Liver (tissue), 8 donors: ENCODE measurements at regions not wholly inside any gene's neighbourhood (a gene's known extent, or its start where the extent isn't known, plus 50 kb on each side); places are given as distances from the start of the nearest gene placed in this dataset.

Experiments
- DNase-seq: peaks from one replicate; pipeline ENCODE4 v3.0.0-alpha.2; 2017; ENCODE audit warnings: low spot score
- H3K27ac ChIP-seq, 2 donors: one replicate each; pipeline ENCODE4 v1.7.0; 2013; ENCODE audit warnings: inconsistent platforms in 2 of 2, low read length in 2 of 2, control low read depth in 1 of 2, low read depth in 1 of 2, mild to moderate bottlenecking in 1 of 2
- H3K27me3 ChIP-seq, 4 donors: one replicate each; pipeline versions ENCODE4 v1.6.1 to v1.7.0; 2013; ENCODE audit warnings: low read length in 3 of 4, inconsistent platforms in 1 of 4, mild to moderate bottlenecking in 1 of 4, moderate library complexity in 1 of 4; ENCODE audit not compliant: control insufficient read depth in 4 of 4, insufficient read depth in 4 of 4
- H3K36me3 ChIP-seq, 4 donors: one replicate each; pipeline versions ENCODE4 v1.6.1 to v1.7.0; 2013; ENCODE audit warnings: low read length in 3 of 4, mild to moderate bottlenecking in 3 of 4, low read depth in 1 of 4, moderate library complexity in 1 of 4; ENCODE audit not compliant: control insufficient read depth in 4 of 4, insufficient read depth in 3 of 4
- H3K4me1 ChIP-seq, 4 donors: one replicate each; pipeline versions ENCODE4 v1.6.1 to v1.7.0; 2013; ENCODE audit warnings: low read length in 3 of 4, mild to moderate bottlenecking in 3 of 4, moderate library complexity in 1 of 4; ENCODE audit not compliant: control insufficient read depth in 4 of 4, insufficient read depth in 4 of 4
- H3K4me3 ChIP-seq, 3 donors: one replicate each; pipeline versions ENCODE4 v1.6.1 to v1.7.0; 2013; ENCODE audit warnings: low read length in 3 of 3, control low read depth in 1 of 3, low read depth in 1 of 3, mild to moderate bottlenecking in 1 of 3
- H3K9ac ChIP-seq, 2 donors: one replicate each; pipeline ENCODE4 v1.7.0; 2013; ENCODE audit warnings: low read length in 2 of 2, mild to moderate bottlenecking in 2 of 2, moderate library complexity in 2 of 2, control low read depth in 1 of 2, low read depth in 1 of 2
- H3K9me3 ChIP-seq, 4 donors: one replicate each; pipeline versions ENCODE4 v1.6.1 to v1.7.0; 2013; ENCODE audit warnings: low read length in 3 of 4; ENCODE audit not compliant: control insufficient read depth in 4 of 4
- FOXA1 ChIP-seq: IDR thresholded peaks from 2 replicates; pipeline ENCODE4 v1.6.1; 2016; ENCODE audit warnings: antibody characterized with exemption
- FOXA2 ChIP-seq: IDR thresholded peaks from 2 replicates; pipeline ENCODE4 v1.6.1; 2016; ENCODE audit warnings: antibody characterized with exemption
- HNF4A ChIP-seq, 2 donors: conservative IDR thresholded peaks; 2 replicates each; pipeline ENCODE4 v1.6.1; 2016; ENCODE audit warnings: antibody characterized with exemption in 2 of 2, mild to moderate bottlenecking in 2 of 2
- HNF4G ChIP-seq: IDR thresholded peaks from 2 replicates; pipeline ENCODE4 v1.6.1; 2016; ENCODE audit warnings: antibody characterized with exemption
- JUND ChIP-seq, 2 donors: IDR thresholded peaks; 2 replicates each; pipeline ENCODE4 v1.6.1; 2016; ENCODE audit warnings: antibody characterized with exemption in 2 of 2
- NR2F2 ChIP-seq: IDR thresholded peaks from 2 replicates; pipeline ENCODE4 v1.6.1; 2016; ENCODE audit warnings: antibody characterized with exemption
- RAD21 ChIP-seq, 2 donors: IDR thresholded peaks; 2 replicates each; pipeline ENCODE4 v1.6.1; 2016; ENCODE audit warnings: antibody characterized with exemption in 2 of 2, mild to moderate bottlenecking in 2 of 2
- RXRA ChIP-seq, 2 donors: IDR thresholded peaks; 2 replicates each; pipeline ENCODE4 v1.6.1; 2017 to 2018; ENCODE audit warnings: antibody characterized with exemption in 2 of 2, mild to moderate bottlenecking in 1 of 2
- YY1 ChIP-seq: IDR thresholded peaks from 2 replicates; pipeline ENCODE4 v1.6.1; 2016; ENCODE audit warnings: antibody characterized with exemption, mild to moderate bottlenecking
- WGBS: extraction: QIAGEN DNeasy Blood & Tissue Kit; methylation state at CpG from one replicate; pipeline ENCODE4 v1.1.7; 2013; 5-methylcytosine and 5-hydroxymethylcytosine counted together
- TF ChIP-seq, protein P1 (sequence below): IDR thresholded peaks from 2 replicates; pipeline ENCODE4 v1.6.1; 2016; ENCODE audit warnings: antibody characterized with exemption
- TF ChIP-seq, protein P2 (sequence below): IDR thresholded peaks from 2 replicates; pipeline ENCODE4 v1.6.1; 2016; ENCODE audit warnings: antibody characterized with exemption
- TF ChIP-seq, protein P3 (sequence below): IDR thresholded peaks from 2 replicates; pipeline ENCODE4 v1.6.1; 2016; ENCODE audit warnings: antibody characterized with exemption
- TF ChIP-seq, protein P4 (sequence below): fragments of 150-350 bp; IDR thresholded peaks from 2 replicates; pipeline ENCODE4 v1.5.1; 2017; ENCODE audit warnings: improper control_type of control experiment, low read depth, low read length; ENCODE audit not compliant: missing input control
- donor health status: healthy.
- donor health status: healthy.
- donor health status: healthy.
- donor health status: healthy.
- donor health status: healthy.

DNA sequence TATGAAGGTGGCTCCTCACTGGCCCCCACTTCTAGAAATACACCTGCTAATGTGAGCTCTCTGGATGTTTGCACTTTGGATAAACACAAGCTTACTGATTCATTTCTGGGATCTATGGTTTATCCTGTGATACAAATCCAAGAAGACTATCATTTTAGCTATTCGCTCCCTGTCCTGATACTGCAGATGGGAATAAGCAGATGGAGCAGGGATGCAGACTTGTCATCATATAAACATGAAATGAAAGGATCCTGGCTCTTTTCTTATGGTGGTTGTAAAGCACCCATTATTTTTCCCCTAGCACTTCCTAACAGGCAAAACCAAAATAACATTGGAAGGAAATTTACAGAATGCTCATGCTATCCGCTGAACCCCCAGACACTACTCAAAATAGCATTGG, 162.9 kb upstream of the NOCT start:
- TF ChIP-seq, protein P1, sequence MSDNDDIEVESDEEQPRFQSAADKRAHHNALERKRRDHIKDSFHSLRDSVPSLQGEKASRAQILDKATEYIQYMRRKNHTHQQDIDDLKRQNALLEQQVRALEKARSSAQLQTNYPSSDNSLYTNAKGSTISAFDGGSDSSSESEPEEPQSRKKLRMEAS: no peak
- Histone ChIP-seq H3K36me3 (no peaks in the 10 kb centered on the region), H3K4me3 (no peak overlapping the region), H3K27ac (no peak overlapping the region), H3K9me3 (no peaks in the 10 kb centered on the region), H3K27me3 (peaks cover 0 to 3% (median 1%) of the 10 kb centered on the region in 4 donors), H3K4me1 (peaks cover 0 to 2% (median 0%) of the 10 kb centered on the region in 4 donors), H3K9ac (no peak overlapping the region)
- WGBS: 95% methylated on average over 2 of the region's 2 CpGs
- no peak for DNase-seq

DNA sequence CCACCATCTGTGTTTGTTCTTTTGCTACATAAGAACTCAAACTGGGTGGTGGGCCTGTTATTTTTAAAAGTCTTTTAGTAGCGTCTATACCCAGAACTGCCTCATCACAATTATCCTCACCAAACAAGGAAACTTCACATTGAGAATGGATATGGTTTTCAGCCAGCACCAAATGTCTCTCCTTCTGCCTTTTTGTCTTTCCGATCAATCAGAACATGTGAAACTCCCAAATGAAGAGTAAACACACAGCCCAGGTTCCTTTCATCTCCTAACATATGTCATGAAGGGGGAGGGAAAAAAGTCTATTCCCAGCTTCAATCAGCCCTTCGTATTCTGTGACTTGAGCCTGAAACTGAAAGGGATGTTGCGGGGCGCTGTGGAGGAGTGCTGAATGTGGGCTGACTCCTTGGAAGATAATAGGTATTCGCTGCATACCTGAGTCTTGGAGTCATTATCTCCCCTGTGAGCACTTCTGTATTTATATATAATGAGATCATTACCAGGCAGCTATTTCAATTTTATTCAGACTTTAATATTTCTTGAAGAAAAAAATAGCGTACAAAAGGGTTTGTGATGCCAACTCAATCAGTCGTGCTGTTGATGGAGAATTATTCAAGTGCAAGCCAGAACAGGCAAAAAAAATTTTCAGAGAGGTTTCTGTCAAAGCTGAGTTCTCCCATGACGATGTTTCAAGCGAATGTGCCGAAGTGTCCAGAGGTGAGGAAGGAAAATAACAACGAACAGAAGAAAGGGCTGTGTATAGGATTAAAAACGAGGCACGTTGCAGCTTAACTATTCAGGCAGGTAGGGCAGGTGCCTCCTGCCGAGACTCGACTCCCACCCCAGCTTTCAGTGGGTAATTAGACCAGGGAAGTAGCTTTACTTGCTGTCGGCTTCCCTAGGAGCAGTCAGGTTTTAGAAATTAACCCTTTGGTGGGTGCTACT, 163.9 kb upstream of the NOCT start:
- H3K36me3 ChIP-seq: no peaks in the 10 kb centered on the region
- no peak for DNase-seq
- H3K9me3 ChIP-seq: no peaks in the 10 kb centered on the region
- peaks cover 0 to 3% (median 1%) of the 10 kb centered on the region in 4 donors for H3K27me3 ChIP-seq
- TF ChIP-seq HNF4A (conservative IDR thresholded peaks at IDR 0.05) (no peak), FOXA2 (no peak), RAD21 (IDR thresholded peaks at IDR 0.05) (no peak), JUND (IDR thresholded peaks at IDR 0.05) (no peak), HNF4G (no peak), YY1 (no peak), NR2F2 (no peak), FOXA1 (no peak), RXRA (IDR thresholded peaks at IDR 0.05) (no peak)
- TF ChIP-seq, protein P2, sequence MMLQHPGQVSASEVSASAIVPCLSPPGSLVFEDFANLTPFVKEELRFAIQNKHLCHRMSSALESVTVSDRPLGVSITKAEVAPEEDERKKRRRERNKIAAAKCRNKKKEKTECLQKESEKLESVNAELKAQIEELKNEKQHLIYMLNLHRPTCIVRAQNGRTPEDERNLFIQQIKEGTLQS: no peak
- TF ChIP-seq, protein P3, sequence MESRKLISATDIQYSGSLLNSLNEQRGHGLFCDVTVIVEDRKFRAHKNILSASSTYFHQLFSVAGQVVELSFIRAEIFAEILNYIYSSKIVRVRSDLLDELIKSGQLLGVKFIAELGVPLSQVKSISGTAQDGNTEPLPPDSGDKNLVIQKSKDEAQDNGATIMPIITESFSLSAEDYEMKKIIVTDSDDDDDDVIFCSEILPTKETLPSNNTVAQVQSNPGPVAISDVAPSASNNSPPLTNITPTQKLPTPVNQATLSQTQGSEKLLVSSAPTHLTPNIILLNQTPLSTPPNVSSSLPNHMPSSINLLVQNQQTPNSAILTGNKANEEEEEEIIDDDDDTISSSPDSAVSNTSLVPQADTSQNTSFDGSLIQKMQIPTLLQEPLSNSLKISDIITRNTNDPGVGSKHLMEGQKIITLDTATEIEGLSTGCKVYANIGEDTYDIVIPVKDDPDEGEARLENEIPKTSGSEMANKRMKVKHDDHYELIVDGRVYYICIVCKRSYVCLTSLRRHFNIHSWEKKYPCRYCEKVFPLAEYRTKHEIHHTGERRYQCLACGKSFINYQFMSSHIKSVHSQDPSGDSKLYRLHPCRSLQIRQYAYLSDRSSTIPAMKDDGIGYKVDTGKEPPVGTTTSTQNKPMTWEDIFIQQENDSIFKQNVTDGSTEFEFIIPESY: no peak
- TF ChIP-seq, protein P4, sequence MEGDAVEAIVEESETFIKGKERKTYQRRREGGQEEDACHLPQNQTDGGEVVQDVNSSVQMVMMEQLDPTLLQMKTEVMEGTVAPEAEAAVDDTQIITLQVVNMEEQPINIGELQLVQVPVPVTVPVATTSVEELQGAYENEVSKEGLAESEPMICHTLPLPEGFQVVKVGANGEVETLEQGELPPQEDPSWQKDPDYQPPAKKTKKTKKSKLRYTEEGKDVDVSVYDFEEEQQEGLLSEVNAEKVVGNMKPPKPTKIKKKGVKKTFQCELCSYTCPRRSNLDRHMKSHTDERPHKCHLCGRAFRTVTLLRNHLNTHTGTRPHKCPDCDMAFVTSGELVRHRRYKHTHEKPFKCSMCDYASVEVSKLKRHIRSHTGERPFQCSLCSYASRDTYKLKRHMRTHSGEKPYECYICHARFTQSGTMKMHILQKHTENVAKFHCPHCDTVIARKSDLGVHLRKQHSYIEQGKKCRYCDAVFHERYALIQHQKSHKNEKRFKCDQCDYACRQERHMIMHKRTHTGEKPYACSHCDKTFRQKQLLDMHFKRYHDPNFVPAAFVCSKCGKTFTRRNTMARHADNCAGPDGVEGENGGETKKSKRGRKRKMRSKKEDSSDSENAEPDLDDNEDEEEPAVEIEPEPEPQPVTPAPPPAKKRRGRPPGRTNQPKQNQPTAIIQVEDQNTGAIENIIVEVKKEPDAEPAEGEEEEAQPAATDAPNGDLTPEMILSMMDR: no peak
- TF ChIP-seq, protein P1: no peak
- H3K9ac ChIP-seq: no peak overlapping the region
- no peak overlapping the region for H3K27ac ChIP-seq
- 15% methylated on average over 17 of the region's 17 CpGs for WGBS
- H3K4me1 ChIP-seq: peaks cover 0 to 2% (median 0%) of the 10 kb centered on the region in 4 donors
- H3K4me3 ChIP-seq: no peak overlapping the region
